Naive thymus-derived CD4-positive, alpha-beta T cell (primary cell): ENCODE measurements at regions not wholly inside any gene's neighbourhood (a gene's known extent, or its start where the extent isn't known, plus 50 kb on each side); places are given as distances from the start of the nearest gene placed in this dataset.

Source experiments
- ATAC-seq: fragments of 150-1000 bp; cut with Tn5 transposase; 2 replicates; pipeline ENCODE4 v1.10.0; 2021; ENCODE audit warnings: mild to moderate bottlenecking, moderate library complexity
- CTCF ChIA-PET: fragments of 350-600 bp; sonication (Branson Sonifier 250); formaldehyde crosslinking; loops from one replicate; lab custom pipeline; 2021; ENCODE audit warnings: antibody characterized with exemption; lab: Charles Lee
- POLR2A ChIA-PET: fragments of 350-600 bp; sonication (Branson Sonifier 250); formaldehyde crosslinking; loops from one replicate; lab custom pipeline; 2021; ENCODE audit warnings: antibody characterized with exemption, inconsistent platforms; lab: Charles Lee
- DNase-seq, 9 donors: peaks; one replicate each; pipeline versions ENCODE4 v3.0.0 to v3.0.0-alpha.2; 2020 to 2022; ENCODE audit warnings: mixed read lengths in 1 of 9
- H3K27ac ChIP-seq: one replicate; pipeline ENCODE4 v1.7.0; 2013; ENCODE audit warnings: mild to moderate bottlenecking, low read depth, low read length, moderate library complexity
- H3K27me3 ChIP-seq, 2 donors: one replicate each; pipeline ENCODE4 v1.7.0; 2013; ENCODE audit warnings: low read length in 2 of 2, mild to moderate bottlenecking in 2 of 2, moderate library complexity in 2 of 2; ENCODE audit not compliant: control insufficient read depth in 2 of 2, insufficient read depth in 2 of 2
- H3K36me3 ChIP-seq, 3 experiments: 1 replicate in 2 of 3; 2 replicates in 1 of 3; pipeline ENCODE4 v1.7.0; 2013; ENCODE audit warnings: low read length in 3 of 3, mild to moderate bottlenecking in 3 of 3, moderate library complexity in 1 of 3; ENCODE audit not compliant: insufficient read depth in 3 of 3, control insufficient read depth in 2 of 3
- H3K4me1 ChIP-seq, 2 donors: one replicate each; pipeline ENCODE4 v1.7.0; 2013; ENCODE audit warnings: low read length in 2 of 2, mild to moderate bottlenecking in 2 of 2, moderate library complexity in 1 of 2; ENCODE audit not compliant: control insufficient read depth in 2 of 2, insufficient read depth in 2 of 2
- H3K4me3 ChIP-seq: 2 replicates; pipeline ENCODE4 v1.7.0; 2013; ENCODE audit warnings: mild to moderate bottlenecking, low read length
- H3K9me3 ChIP-seq, 3 experiments: 1 replicate in 2 of 3; 2 replicates in 1 of 3; pipeline ENCODE4 v1.7.0; 2013; ENCODE audit warnings: low read length in 3 of 3; ENCODE audit not compliant: control insufficient read depth in 2 of 3
- H3K27ac Mint-ChIP-seq, 9 donors: one replicate each; pipeline ENCODE4 v1.8.0; 2020 to 2022; ENCODE audit warnings: mixed read lengths in 9 of 9, mild to moderate bottlenecking in 8 of 9, moderate library complexity in 5 of 9, inconsistent platforms in 2 of 9
- H3K27me3 Mint-ChIP-seq, 5 donors: one replicate each; pipeline ENCODE4 v1.8.0; 2021 to 2022; ENCODE audit warnings: mixed read lengths in 5 of 5, mild to moderate bottlenecking in 1 of 5
- H3K36me3 Mint-ChIP-seq, 5 donors: one replicate each; pipeline ENCODE4 v1.8.0; 2020 to 2022; ENCODE audit warnings: mixed read lengths in 5 of 5, mild to moderate bottlenecking in 3 of 5, inconsistent platforms in 1 of 5
- H3K4me1 Mint-ChIP-seq, 7 donors: one replicate each; pipeline ENCODE4 v1.8.0; 2020 to 2022; ENCODE audit warnings: mixed read lengths in 7 of 7, mild to moderate bottlenecking in 3 of 7, inconsistent platforms in 1 of 7
- H3K4me3 Mint-ChIP-seq, 10 donors: one replicate each; pipeline ENCODE4 v1.8.0; 2020 to 2022; ENCODE audit warnings: mild to moderate bottlenecking in 10 of 10, mixed read lengths in 10 of 10, moderate library complexity in 6 of 10, inconsistent platforms in 2 of 10
- H3K9me3 Mint-ChIP-seq, 11 donors: one replicate each; pipeline ENCODE4 v1.8.0; 2020 to 2022; ENCODE audit warnings: mixed read lengths in 11 of 11, mild to moderate bottlenecking in 4 of 11, inconsistent platforms in 1 of 11, moderate library complexity in 1 of 11
- intact Hi-C, 2 donors: fragments of 100-400 bp; cut with micrococcal nuclease; formaldehyde crosslinking; loops; one replicate each; pipeline ENCODE4 v1.15.1; 2023

GRCh38 chr1:20426371-20426770 lies 59.6 kb downstream of the CAMK2N1 start:
- CTCF ChIA-PET, result interaction anchor here (1.0 kb wide), 1 partner anchor 117 kb away, joined by 3 read pairs; no protein-coding TSS in a partner anchor
- no peak overlapping the region for H3K27ac ChIP-seq
- no peak overlapping the region for H3K4me3 Mint-ChIP-seq

GRCh38 chr1:20425622-20426021 lies 60.4 kb downstream of the CAMK2N1 start:
- Mint-ChIP-seq H3K9me3 (peaks cover 6 to 47% (median 18%) of the 10 kb centered on the region in 11 donors), H3K4me3 (no peak overlapping the region), H3K4me1 (peaks cover 0 to 13% (median 0%) of the 10 kb centered on the region in 7 donors), H3K27me3 (peaks cover 21 to 49% (median 33%) of the 10 kb centered on the region in 5 donors), H3K36me3 (peaks cover 0 to 10% (median 5%) of the 10 kb centered on the region in 5 donors), H3K27ac (no peak overlapping the region)
- CTCF ChIA-PET, result no interaction called here
- Histone ChIP-seq H3K27ac (no peak overlapping the region), H3K27me3 (no peaks in the 10 kb centered on the region), H3K4me3 (no peak overlapping the region), H3K9me3 (peaks cover 0 to 18% (median 0%) of the 10 kb centered on the region in 3 experiments), H3K36me3 (no peaks in the 10 kb centered on the region), H3K4me1 (no peaks in the 10 kb centered on the region)
- intact Hi-C loops, result no loop called here
- POLR2A ChIA-PET, result no interaction called here
- ATAC-seq, result no peak
- no peak for DNase-seq

More at GRCh38 chr1:20426371-20426770, 59.6 kb downstream of the CAMK2N1 start:
- POLR2A ChIA-PET, result no interaction called here
- no peaks in the 10 kb centered on the region for H3K4me1 ChIP-seq
- peaks cover 6 to 40% (median 15%) of the 10 kb centered on the region in 11 donors for H3K9me3 Mint-ChIP-seq
- H3K27me3 Mint-ChIP-seq, result peaks cover 20 to 45% (median 27%) of the 10 kb centered on the region in 5 donors
- H3K36me3 Mint-ChIP-seq, result peaks cover 0 to 10% (median 5%) of the 10 kb centered on the region in 5 donors
- DNase-seq (no peak), ATAC-seq (no peak)
- peaks cover 0 to 18% (median 0%) of the 10 kb centered on the region in 3 experiments for H3K9me3 ChIP-seq
- no peak overlapping the region for H3K4me3 ChIP-seq
- no peaks in the 10 kb centered on the region for H3K27me3 ChIP-seq
- no peaks in the 10 kb centered on the region for H3K36me3 ChIP-seq
- no peak overlapping the region for H3K27ac Mint-ChIP-seq
- intact Hi-C loops, result no loop called here
- peaks cover 0 to 13% (median 0%) of the 10 kb centered on the region in 7 donors for H3K4me1 Mint-ChIP-seq

- intact Hi-C loops, result no loop called here
- DNase-seq, result no peak
- H3K27ac Mint-ChIP-seq, result no peak overlapping the region
- H3K4me3 Mint-ChIP-seq, result no peak overlapping the region
- peaks cover 0 to 16% (median 5%) of the 10 kb centered on the region in 5 donors for H3K36me3 Mint-ChIP-seq
- CTCF ChIA-PET, result interaction anchor here (0.7 kb wide), 1 partner anchor 70 kb away, joined by 3 read pairs; no protein-coding TSS in a partner anchor
- Histone ChIP-seq H3K27me3 (no peaks in the 10 kb centered on the region), H3K4me3 (no peak overlapping the region), H3K27ac (no peak overlapping the region), H3K9me3 (peaks cover 0 to 18% (median 0%) of the 10 kb centered on the region in 3 experiments), H3K36me3 (no peaks in the 10 kb centered on the region), H3K4me1 (no peaks in the 10 kb centered on the region)
- ATAC-seq, result no peak
- POLR2A ChIA-PET, result interaction anchor here (0.9 kb wide), 1 partner anchor 20 kb away, joined by 3 read pairs; no protein-coding TSS in a partner anchor
- H3K4me1 Mint-ChIP-seq, result peaks cover 0 to 13% (median 0%) of the 10 kb centered on the region in 7 donors
- H3K9me3 Mint-ChIP-seq, result peaks cover 6 to 53% (median 21%) of the 10 kb centered on the region in 11 donors
- peaks cover 32 to 54% (median 37%) of the 10 kb centered on the region in 5 donors for H3K27me3 Mint-ChIP-seq
Observed at GRCh38 chr1:20423169-20423795, 62.7 kb downstream of the CAMK2N1 start.

DNA sequence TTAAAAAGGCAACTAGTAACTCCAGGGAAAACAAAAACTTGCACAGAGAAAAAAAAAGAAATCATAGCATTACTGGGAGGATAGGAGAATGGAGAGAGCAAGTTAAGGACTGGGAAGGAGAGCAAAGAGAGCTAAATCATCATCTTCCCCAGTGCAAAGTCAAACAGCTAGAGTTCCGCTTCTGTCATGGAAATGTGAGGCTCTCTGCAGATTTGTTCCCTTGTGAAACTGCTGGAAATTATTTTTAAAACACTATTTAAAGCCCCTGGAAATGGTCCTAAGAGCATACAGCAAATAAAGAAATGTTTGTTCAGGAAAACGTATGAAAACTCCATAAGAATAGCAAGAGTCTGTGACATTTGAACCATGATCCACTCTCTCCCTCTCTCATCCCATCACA lies 64.6 kb downstream of the CAMK2N1 start:
- H3K4me3 ChIP-seq, result no peak overlapping the region
- POLR2A ChIA-PET, result no interaction called here
- H3K27me3 Mint-ChIP-seq, result peaks cover 33 to 51% (median 43%) of the 10 kb centered on the region in 5 donors

DNA sequence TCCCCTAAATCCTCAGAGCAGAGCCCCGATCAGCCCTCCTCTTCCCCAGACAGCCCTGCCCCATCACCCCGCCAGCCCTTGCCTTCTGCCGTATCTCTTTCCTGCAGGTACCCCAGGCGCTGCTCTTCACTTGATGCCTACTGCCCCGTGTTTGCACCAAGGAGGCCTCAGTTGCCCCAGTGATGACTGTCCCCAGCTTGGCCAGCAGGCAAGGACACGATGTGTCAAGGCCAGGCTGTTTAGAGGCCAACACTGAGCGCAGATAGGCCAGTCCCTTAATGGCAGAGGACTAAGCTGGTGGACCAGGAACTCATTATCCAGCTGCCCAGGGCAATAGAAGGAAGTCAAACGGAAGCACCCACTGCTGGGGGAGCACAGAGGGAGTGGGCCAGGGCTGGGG lies 68.4 kb downstream of the CAMK2N1 start:
- Mint-ChIP-seq H3K27me3 (peaks cover 28 to 42% (median 39%) of the 10 kb centered on the region in 5 donors), H3K9me3 (peaks cover 0 to 26% (median 12%) of the 10 kb centered on the region in 11 donors), H3K27ac (no peak overlapping the region), H3K4me3 (no peak overlapping the region), H3K4me1 (peaks cover 0 to 3% (median 0%) of the 10 kb centered on the region in 7 donors), H3K36me3 (peaks cover 0 to 11% (median under 1%) of the 10 kb centered on the region in 5 donors)
- POLR2A ChIA-PET, result no interaction called here
- no peaks in the 10 kb centered on the region for H3K4me1 ChIP-seq
- ATAC-seq (no peak), DNase-seq (no peak)
- CTCF ChIA-PET, result interaction anchor here (0.6 kb wide), 1 partner anchor 198 kb away, joined by 4 read pairs; no protein-coding TSS in a partner anchor
- H3K27ac ChIP-seq, result no peak overlapping the region
- intact Hi-C loops, result no loop called here
- H3K36me3 ChIP-seq, result no peaks in the 10 kb centered on the region
- H3K9me3 ChIP-seq, result peaks cover 0 to 11% (median 0%) of the 10 kb centered on the region in 3 experiments
- no peaks in the 10 kb centered on the region for H3K27me3 ChIP-seq
- H3K4me3 ChIP-seq, result no peak overlapping the region

More for the DNA sequence above, 64.6 kb downstream of the CAMK2N1 start:
- Mint-ChIP-seq H3K9me3 (peaks cover 6 to 53% (median 21%) of the 10 kb centered on the region in 11 donors), H3K36me3 (peaks cover 0 to 16% (median 5%) of the 10 kb centered on the region in 5 donors), H3K4me3 (no peak overlapping the region), H3K27ac (no peak overlapping the region), H3K4me1 (peaks cover 0 to 2% (median 0%) of the 10 kb centered on the region in 7 donors)
- Histone ChIP-seq H3K27ac (no peak overlapping the region), H3K36me3 (no peaks in the 10 kb centered on the region), H3K9me3 (peaks cover 0 to 18% (median 0%) of the 10 kb centered on the region in 3 experiments), H3K4me1 (no peaks in the 10 kb centered on the region), H3K27me3 (no peaks in the 10 kb centered on the region)
- intact Hi-C loops, result no loop called here
- CTCF ChIA-PET, result no interaction called here
- DNase-seq (no peak), ATAC-seq (no peak)

- H3K36me3 Mint-ChIP-seq, result peaks cover 0 to 6% (median 0%) of the 10 kb centered on the region in 5 donors
- ChIA-PET POLR2A (no interaction called here), CTCF (no interaction called here)
- peaks cover 0 to 3% (median 0%) of the 10 kb centered on the region in 7 donors for H3K4me1 Mint-ChIP-seq
- ATAC-seq (no peak), DNase-seq (no peak)
- H3K4me1 ChIP-seq, result no peaks in the 10 kb centered on the region
- no peak overlapping the region for H3K4me3 ChIP-seq
- peaks cover 0 to 18% (median 7%) of the 10 kb centered on the region in 11 donors for H3K9me3 Mint-ChIP-seq
- H3K27me3 Mint-ChIP-seq, result peaks cover 28 to 42% (median 39%) of the 10 kb centered on the region in 5 donors
- H3K27ac Mint-ChIP-seq, result no peak overlapping the region
- no peak overlapping the region for H3K27ac ChIP-seq
- intact Hi-C loops, result no loop called here
- peaks cover 0 to 2% (median 0%) of the 10 kb centered on the region in 3 experiments for H3K9me3 ChIP-seq
- H3K36me3 ChIP-seq, result no peaks in the 10 kb centered on the region
- no peak overlapping the region for H3K4me3 Mint-ChIP-seq
- H3K27me3 ChIP-seq, result no peaks in the 10 kb centered on the region
Observed at GRCh38 chr1:20416706-20417105, 69.3 kb downstream of the CAMK2N1 start.
